GM12872 (cell line): ENCODE measurements at regions not wholly inside any gene's neighbourhood (a gene's known extent, or its start where the extent isn't known, plus 50 kb on each side); places are given as distances from the start of the nearest gene placed in this dataset.

Source experiments
- TF ChIP-seq, protein P1 (sequence below): IDR thresholded peaks from 3 replicates; pipeline ENCODE4 v1.5.1; 2011; ENCODE audit warnings: low read depth, mild to moderate bottlenecking, low read length, moderate library complexity; ENCODE audit not compliant: insufficient read depth

DNA sequence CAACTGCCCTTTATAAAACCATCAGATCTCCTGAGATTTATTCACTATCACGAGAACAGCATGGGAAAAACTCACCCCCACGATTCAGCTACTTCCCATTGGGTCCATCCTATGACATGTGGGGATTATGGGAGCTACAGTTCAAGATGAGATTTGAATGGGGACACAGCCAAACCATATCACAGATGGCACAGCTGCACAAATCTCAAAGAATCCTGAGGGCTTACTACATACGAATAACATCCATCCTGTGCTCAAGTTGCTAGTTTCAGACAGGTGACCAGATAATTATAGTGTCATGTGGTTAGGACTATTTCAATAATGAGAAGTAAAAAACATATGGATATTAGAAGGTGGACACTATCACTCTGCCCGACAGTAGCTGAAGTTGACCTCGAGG, 211.2 kb downstream of the NUAK1 start:
- TF ChIP-seq, protein P1, sequence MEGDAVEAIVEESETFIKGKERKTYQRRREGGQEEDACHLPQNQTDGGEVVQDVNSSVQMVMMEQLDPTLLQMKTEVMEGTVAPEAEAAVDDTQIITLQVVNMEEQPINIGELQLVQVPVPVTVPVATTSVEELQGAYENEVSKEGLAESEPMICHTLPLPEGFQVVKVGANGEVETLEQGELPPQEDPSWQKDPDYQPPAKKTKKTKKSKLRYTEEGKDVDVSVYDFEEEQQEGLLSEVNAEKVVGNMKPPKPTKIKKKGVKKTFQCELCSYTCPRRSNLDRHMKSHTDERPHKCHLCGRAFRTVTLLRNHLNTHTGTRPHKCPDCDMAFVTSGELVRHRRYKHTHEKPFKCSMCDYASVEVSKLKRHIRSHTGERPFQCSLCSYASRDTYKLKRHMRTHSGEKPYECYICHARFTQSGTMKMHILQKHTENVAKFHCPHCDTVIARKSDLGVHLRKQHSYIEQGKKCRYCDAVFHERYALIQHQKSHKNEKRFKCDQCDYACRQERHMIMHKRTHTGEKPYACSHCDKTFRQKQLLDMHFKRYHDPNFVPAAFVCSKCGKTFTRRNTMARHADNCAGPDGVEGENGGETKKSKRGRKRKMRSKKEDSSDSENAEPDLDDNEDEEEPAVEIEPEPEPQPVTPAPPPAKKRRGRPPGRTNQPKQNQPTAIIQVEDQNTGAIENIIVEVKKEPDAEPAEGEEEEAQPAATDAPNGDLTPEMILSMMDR = no peak

- TF ChIP-seq, protein P1 = no peak
Observed at GRCh38 chr12:105928436-105928835, 210.3 kb downstream of the NUAK1 start.

GRCh38 chr12:105929192-105929591, 209.6 kb downstream of the NUAK1 start:
- TF ChIP-seq, protein P1 = no peak

DNA sequence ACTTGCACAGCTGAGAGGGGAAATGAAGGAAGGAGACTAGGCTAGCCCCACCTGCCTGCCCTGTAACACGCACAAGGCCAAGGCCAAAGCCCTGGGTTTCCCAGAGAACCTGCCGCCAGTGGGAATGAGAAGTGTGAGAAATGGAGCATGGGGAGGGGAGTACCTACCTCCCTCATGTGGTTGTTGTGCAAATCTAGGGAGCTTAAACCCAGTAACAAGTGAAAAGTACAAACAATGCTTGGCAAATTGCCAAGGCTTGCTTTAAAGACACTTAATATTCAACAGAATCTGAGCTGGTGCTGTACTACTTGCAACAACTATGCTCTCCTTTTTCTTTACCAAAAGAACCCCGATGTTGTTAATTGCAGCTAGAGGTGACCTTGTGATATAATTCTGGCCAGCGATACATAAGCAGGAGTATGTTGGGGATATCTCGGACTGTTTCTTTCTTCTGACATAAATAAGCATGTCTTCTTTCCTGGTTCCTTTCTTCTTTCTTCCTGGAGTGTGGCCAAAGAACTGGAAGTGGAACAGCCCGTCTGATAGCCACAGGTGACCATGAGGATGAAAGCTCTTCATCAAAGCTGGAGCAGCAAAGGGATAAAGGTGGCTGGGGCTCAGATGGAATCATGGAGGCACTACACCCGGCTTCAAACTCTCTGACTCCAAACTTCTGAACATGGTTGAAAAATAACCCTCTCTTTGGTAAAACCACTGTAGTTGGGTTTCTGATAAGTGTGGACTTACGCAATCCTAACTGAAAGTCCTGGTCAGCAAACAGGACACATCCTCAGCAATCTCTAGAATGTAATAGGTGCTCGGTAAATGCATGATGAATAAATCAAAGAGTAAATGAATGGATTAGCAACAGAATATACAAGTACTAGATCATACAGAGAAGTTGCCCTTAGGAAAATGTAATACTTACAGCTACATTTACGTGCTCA, 207.9 kb downstream of the NUAK1 start:
- TF ChIP-seq, protein P1 = no peak

DNA sequence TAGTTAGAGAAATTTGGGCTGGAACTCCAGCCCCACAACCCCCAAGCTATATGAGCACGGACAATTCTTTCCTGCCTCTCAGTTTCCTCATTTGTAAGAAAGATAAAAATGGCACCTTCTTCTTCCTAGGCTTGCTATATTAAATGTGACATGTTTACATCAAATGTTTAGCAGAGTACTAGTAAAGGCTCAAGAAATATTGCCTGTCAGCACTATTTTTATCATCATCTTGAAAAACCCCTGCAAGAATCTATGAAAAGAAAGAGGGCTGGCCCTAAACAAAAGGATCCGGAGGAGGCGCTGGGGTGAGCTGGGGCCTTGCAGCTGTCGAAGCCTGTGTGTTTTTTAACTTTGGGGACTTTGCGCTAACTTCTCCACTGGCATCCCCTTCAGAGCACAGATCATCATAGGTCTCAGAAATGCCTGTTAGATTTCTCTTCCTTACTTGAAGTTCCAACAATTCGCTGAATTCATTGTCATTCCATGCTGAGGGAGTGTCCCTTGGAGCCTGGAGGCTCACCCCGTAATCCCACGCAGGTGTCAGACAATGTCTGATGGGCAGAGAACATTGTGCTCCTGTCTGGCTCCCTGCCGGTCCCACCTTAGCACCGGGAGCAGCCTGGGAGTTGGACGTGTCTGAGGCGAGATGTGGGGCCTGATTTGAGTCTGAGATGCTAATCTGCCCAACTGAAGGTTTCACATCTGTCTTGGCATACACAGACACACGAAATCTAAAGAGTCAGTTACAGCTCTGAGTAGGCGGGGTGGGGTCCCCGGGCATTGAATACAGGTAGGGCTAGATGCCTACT, 206.8 kb downstream of the NUAK1 start:
- TF ChIP-seq, protein P1 = no peak

DNA sequence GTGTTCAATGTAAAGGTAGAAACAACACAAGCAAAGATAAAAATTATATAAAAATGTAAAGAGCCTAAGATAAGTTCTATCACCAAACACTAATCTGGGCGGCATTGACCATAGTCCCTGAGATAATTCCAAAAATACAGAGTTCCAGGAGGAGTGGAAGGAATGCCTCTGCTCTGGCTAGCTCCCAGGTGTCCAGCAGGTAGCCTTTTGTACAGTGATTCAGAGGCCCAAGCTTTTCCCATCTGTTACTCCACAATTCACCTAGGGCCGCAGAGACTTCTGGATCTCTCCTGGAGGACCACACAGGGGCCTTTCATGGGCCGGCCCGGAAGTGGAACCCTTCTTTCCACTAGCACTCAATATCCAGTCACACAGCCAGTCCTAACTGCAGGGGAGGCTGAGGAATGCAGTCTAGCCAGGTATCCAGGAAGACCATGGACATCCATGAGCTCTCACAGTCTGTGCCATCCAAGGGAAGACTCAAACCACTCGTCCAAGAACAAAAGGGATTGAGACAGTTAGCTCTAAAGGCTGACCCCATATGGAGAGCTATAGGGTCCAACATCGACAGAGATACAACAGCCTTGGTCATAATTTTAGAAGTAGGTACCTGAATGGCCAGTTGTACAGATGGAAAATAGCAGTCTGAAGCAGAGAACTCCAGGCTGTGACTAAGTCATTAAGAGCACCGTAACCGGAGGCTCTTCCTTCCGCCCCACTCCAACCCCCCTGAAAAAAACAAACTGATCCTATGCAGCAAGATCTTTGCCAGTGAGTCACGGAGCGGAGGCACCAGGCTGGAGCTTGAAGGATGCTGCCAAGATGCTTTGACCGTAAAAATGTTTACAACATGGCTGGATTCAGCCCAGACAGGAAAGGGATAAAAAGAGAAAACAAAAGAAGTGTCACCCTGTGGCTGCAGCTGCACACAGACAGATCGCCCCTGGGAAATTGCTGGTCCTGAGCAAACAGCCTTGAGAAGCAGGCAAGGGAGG, 204.8 kb downstream of the NUAK1 start:
- TF ChIP-seq, protein P1 = no peak
